Left lung (tissue), 4 donors: ENCODE measurements at regions not wholly inside any gene's neighbourhood (a gene's known extent, or its start where the extent isn't known, plus 50 kb on each side); places are given as distances from the start of the nearest gene placed in this dataset.

Experiments used
- ATAC-seq: fragments of 200-7000 bp; cut with Tn5 transposase; one replicate; pipeline ENCODE4 v1.9.1; 2020; ENCODE audit warnings: moderate library complexity
- DNase-seq, 4 donors: peaks; one replicate each; pipeline ENCODE4 v3.0.0-alpha.2; 2013 to 2020
- H3K27ac ChIP-seq, 2 donors: fragments of 200-600 bp; sonication (generic) in 1 of 2; one replicate each; pipeline versions ENCODE4 v1.5.0 to v1.8.0; 2020 to 2021
- H3K27me3 ChIP-seq, 2 donors: fragments of 200-600 bp; sonication (generic) in 1 of 2; one replicate each; pipeline versions ENCODE4 v1.5.0 to v1.8.0; 2020 to 2021
- H3K36me3 ChIP-seq, 2 donors: fragments of 200-600 bp; sonication (generic) in 1 of 2; one replicate each; pipeline versions ENCODE4 v1.5.0 to v1.8.0; 2020 to 2021
- H3K4me1 ChIP-seq, 2 donors: fragments of 200-600 bp; one replicate each; pipeline ENCODE4 v1.8.0; 2021
- H3K4me3 ChIP-seq, 2 donors: fragments of 200-600 bp; sonication (generic) in 1 of 2; one replicate each; pipeline versions ENCODE4 v1.5.0 to v1.8.0; 2020 to 2021; ENCODE audit warnings: mild to moderate bottlenecking in 1 of 2
- H3K9me3 ChIP-seq, 2 donors: fragments of 200-600 bp; sonication (generic) in 1 of 2; one replicate each; pipeline versions ENCODE4 v1.5.0 to v1.8.0; 2020 to 2021
- CTCF ChIP-seq, 2 donors: fragments of 200-600 bp; sonication (generic) in 1 of 2; IDR thresholded peaks; one replicate each; pipeline versions ENCODE4 v1.5.0 to v1.8.0; 2021; ENCODE audit warnings: antibody characterized with exemption in 2 of 2
- intact Hi-C, 2 donors: fragments of 100-400 bp; cut with DNase I; formaldehyde crosslinking; loops; one replicate each; pipeline versions ENCODE4 v1.11.2 to v1.14.2; 2022
- donor health status: DM: no; HTN: yes; CAD: no.
- donor health status: DM: no; HTN: no; CAD: no.

GRCh38 chr9:119698535-119698934, 329.3 kb upstream of the BRINP1 start:
- H3K27ac ChIP-seq, result no peak overlapping the region
- H3K9me3 ChIP-seq, result no peaks in the 10 kb centered on the region
- intact Hi-C loops, result no loop called here
- DNase-seq (no peak), ATAC-seq (no peak)
- H3K4me3 ChIP-seq, result no peak overlapping the region
- H3K4me1 ChIP-seq, result no peaks in the 10 kb centered on the region
- no peaks in the 10 kb centered on the region for H3K36me3 ChIP-seq
- no peak for TF ChIP-seq CTCF (IDR thresholded peaks at IDR 0.05)
- H3K27me3 ChIP-seq, result no peaks in the 10 kb centered on the region

- no peaks in the 10 kb centered on the region for H3K4me1 ChIP-seq
- DNase-seq (peak in 1 of 4 donors; percentile 49), ATAC-seq (no peak)
- H3K36me3 ChIP-seq, result no peaks in the 10 kb centered on the region
- H3K27me3 ChIP-seq, result no peaks in the 10 kb centered on the region
- H3K4me3 ChIP-seq, result no peak overlapping the region
- intact Hi-C loops, result no loop called here
- TF ChIP-seq CTCF (IDR thresholded peaks at IDR 0.05), result no peak
- H3K27ac ChIP-seq, result no peak overlapping the region
- no peaks in the 10 kb centered on the region for H3K9me3 ChIP-seq
Observed at GRCh38 chr9:119697996-119698395, 328.8 kb upstream of the BRINP1 start.

- intact Hi-C loops, result no loop called here
- Histone ChIP-seq H3K27me3 (no peaks in the 10 kb centered on the region), H3K4me1 (no peaks in the 10 kb centered on the region), H3K9me3 (no peaks in the 10 kb centered on the region), H3K4me3 (no peak overlapping the region), H3K36me3 (no peaks in the 10 kb centered on the region), H3K27ac (no peak overlapping the region)
- ATAC-seq, result no peak
- peak in 2 of 4 donors; percentile 0 to 2 for DNase-seq
- TF ChIP-seq CTCF (IDR thresholded peaks at IDR 0.05), result no peak
Observed at GRCh38 chr9:119689879-119690278, 320.6 kb upstream of the BRINP1 start.

- no peaks in the 10 kb centered on the region for H3K9me3 ChIP-seq
- no peak for DNase-seq
- no peak for TF ChIP-seq CTCF (IDR thresholded peaks at IDR 0.05)
- no peak overlapping the region for H3K27ac ChIP-seq
- no peak overlapping the region for H3K4me3 ChIP-seq
- no peaks in the 10 kb centered on the region for H3K27me3 ChIP-seq
- H3K4me1 ChIP-seq, result no peaks in the 10 kb centered on the region
- H3K36me3 ChIP-seq, result no peaks in the 10 kb centered on the region
- ATAC-seq, result no peak
- intact Hi-C loops, result no loop called here
Observed at GRCh38 chr9:119688547-119688946, 319.3 kb upstream of the BRINP1 start.

GRCh38 chr9:119677811-119678505, 308.7 kb upstream of the BRINP1 start:
- TF ChIP-seq CTCF (IDR thresholded peaks at IDR 0.05), result no peak
- Histone ChIP-seq H3K27ac (no peak overlapping the region), H3K4me3 (no peak overlapping the region), H3K27me3 (no peaks in the 10 kb centered on the region), H3K9me3 (no peaks in the 10 kb centered on the region), H3K4me1 (no peaks in the 10 kb centered on the region), H3K36me3 (no peaks in the 10 kb centered on the region)
- intact Hi-C loops, result no loop called here
- DNase-seq (no peak), ATAC-seq (no peak)
